SK-N-SH treated with all-trans-retinoic acid at 6 μM for 48 hours (cell line): ENCODE measurements at regions not wholly inside any gene's neighbourhood (a gene's known extent, or its start where the extent isn't known, plus 50 kb on each side); places are given as distances from the start of the nearest gene placed in this dataset.

Experiments used
- ATAC-seq: fragments of 200-7000 bp; cut with Tn5 transposase; 3 replicates; pipeline ENCODE4 v1.9.1; 2020; ENCODE audit warnings: mild to moderate bottlenecking, moderate library complexity
- ARNTL ChIP-seq: fragments of 450-650 bp; formaldehyde crosslinking; IDR thresholded peaks from 2 replicates; pipeline ENCODE4 v1.5.0; 2020; ENCODE audit warnings: low read depth, mild to moderate bottlenecking, moderate library complexity, borderline replicate concordance
- CREB5 ChIP-seq: fragments of 250-450 bp; sonication (Bioruptor Pico); IDR thresholded peaks from 2 replicates; pipeline ENCODE4 v1.5.1; 2020; ENCODE audit warnings: low read depth, mild to moderate bottlenecking, moderate library complexity
- CSDC2 ChIP-seq: fragments of 250-450 bp; sonication (Bioruptor Pico); IDR thresholded peaks from 2 replicates; pipeline ENCODE4 v1.5.0; 2020; ENCODE audit warnings: mild to moderate bottlenecking, moderate library complexity
- CSRNP3 ChIP-seq: fragments of 250-450 bp; sonication (Bioruptor Pico); IDR thresholded peaks from 2 replicates; pipeline ENCODE4 v1.5.1; 2021; ENCODE audit warnings: mild to moderate bottlenecking, moderate library complexity
- ESRRG ChIP-seq: fragments of 250-450 bp; sonication (Bioruptor Pico); IDR thresholded peaks from 2 replicates; pipeline ENCODE4 v1.6.1; 2021; ENCODE audit warnings: mild to moderate bottlenecking
- GLIS3 ChIP-seq: fragments of 250-450 bp; sonication (Bioruptor Pico); IDR thresholded peaks from 2 replicates; pipeline ENCODE4 v1.5.0; 2020; ENCODE audit warnings: mild to moderate bottlenecking, moderate library complexity
- ISL1 ChIP-seq: fragments of 250-450 bp; sonication (Bioruptor Pico); IDR thresholded peaks from 2 replicates; pipeline ENCODE4 v2.1.2; 2022; ENCODE audit warnings: mild to moderate bottlenecking, moderate library complexity
- OSR1 ChIP-seq: fragments of 250-450 bp; sonication (Bioruptor Pico); IDR thresholded peaks from 2 replicates; pipeline ENCODE4 v1.8.0; 2022; ENCODE audit warnings: moderate library complexity, mild to moderate bottlenecking, inconsistent platforms
- PATZ1 ChIP-seq: fragments of 250-450 bp; sonication (Bioruptor Pico); IDR thresholded peaks from 2 replicates; pipeline ENCODE4 v1.8.0; 2020; ENCODE audit warnings: mild to moderate bottlenecking, moderate library complexity, borderline replicate concordance
- POU6F1 ChIP-seq: fragments of 250-450 bp; sonication (Bioruptor Pico); IDR thresholded peaks from 2 replicates; pipeline ENCODE4 v1.8.0; 2021; ENCODE audit warnings: low read depth, mild to moderate bottlenecking, moderate library complexity, borderline replicate concordance
- RARB ChIP-seq: fragments of 250-450 bp; sonication (Bioruptor Pico); IDR thresholded peaks from 2 replicates; pipeline ENCODE4 v1.8.0; 2021; ENCODE audit warnings: mild to moderate bottlenecking, moderate library complexity
- SNAI2 ChIP-seq: fragments of 250-450 bp; sonication (Bioruptor Pico); IDR thresholded peaks from 2 replicates; pipeline ENCODE4 v1.5.0; 2020; ENCODE audit warnings: mild to moderate bottlenecking, moderate library complexity
- TCF4 ChIP-seq: fragments of 250-450 bp; sonication (Bioruptor Pico); IDR thresholded peaks from 2 replicates; pipeline ENCODE4 v1.8.0; 2021; ENCODE audit warnings: mild to moderate bottlenecking, moderate library complexity, borderline replicate concordance
- TOX ChIP-seq: fragments of 250-450 bp; sonication (Bioruptor Pico); IDR thresholded peaks from 2 replicates; pipeline ENCODE4 v1.8.0; 2021; ENCODE audit warnings: mild to moderate bottlenecking, moderate library complexity, borderline replicate concordance
- TSHZ2 ChIP-seq: fragments of 250-450 bp; sonication (Bioruptor Pico); IDR thresholded peaks from 2 replicates; pipeline ENCODE4 v1.5.0; 2020; ENCODE audit warnings: mild to moderate bottlenecking, moderate library complexity
- ZC3H10 ChIP-seq: fragments of 250-450 bp; sonication (Bioruptor Pico); IDR thresholded peaks from 2 replicates; pipeline ENCODE4 v1.5.1; 2021; ENCODE audit warnings: mild to moderate bottlenecking, moderate library complexity
- ZFP3 ChIP-seq: fragments of 250-450 bp; sonication (Bioruptor Pico); IDR thresholded peaks from 2 replicates; pipeline ENCODE4 v1.5.0; 2020; ENCODE audit warnings: mild to moderate bottlenecking, moderate library complexity
- ZFP30 ChIP-seq: fragments of 450-650 bp; formaldehyde crosslinking; IDR thresholded peaks from 2 replicates; pipeline ENCODE4 v1.5.0; 2022; ENCODE audit warnings: mild to moderate bottlenecking, moderate library complexity
- ZNF70 ChIP-seq: fragments of 450-650 bp; formaldehyde crosslinking; IDR thresholded peaks from 2 replicates; pipeline ENCODE4 v1.5.0; 2020; ENCODE audit warnings: mild to moderate bottlenecking, moderate library complexity

- no peak for TF ChIP-seq CREB5
- TF ChIP-seq GLIS3 = no peak
- TF ChIP-seq PATZ1 (CRISPR knock-in tag) = no peak
- no peak for TF ChIP-seq TOX (CRISPR knock-in tag)
- no peak for TF ChIP-seq OSR1 (CRISPR knock-in tag)
- TF ChIP-seq ZFP3 (CRISPR knock-in tag) = no peak
- TF ChIP-seq ISL1 (CRISPR knock-in tag) = no peak
- TF ChIP-seq, all 23 proteins: peak for 0
Measured at GRCh38 chr7:68846811-68847325, 751.4 kb upstream of the AUTS2 start (continued).

- TF ChIP-seq CSRNP3 = no peak
- TF ChIP-seq ZNF70 (CRISPR knock-in tag) = no peak
- no peak for ATAC-seq
Measured at GRCh38 chr7:68853254-68853653, 745.0 kb upstream of the AUTS2 start.

GRCh38 chr7:68857571-68857970, 740.7 kb upstream of the AUTS2 start:
- TF ChIP-seq ARNTL (CRISPR knock-in tag) = no peak
- no peak for TF ChIP-seq GLIS3
- TF ChIP-seq CSRNP3 = no peak
- no peak for TF ChIP-seq TOX (CRISPR knock-in tag)
- no peak for TF ChIP-seq ZFP3 (CRISPR knock-in tag)
- no peak for TF ChIP-seq CREB5
- TF ChIP-seq POU6F1 = no peak
- TF ChIP-seq SNAI2 (CRISPR knock-in tag) = no peak
- TF ChIP-seq TSHZ2 = no peak
- no peak for TF ChIP-seq PATZ1 (CRISPR knock-in tag)
- TF ChIP-seq ZFP30 (CRISPR knock-in tag) = no peak
- no peak for TF ChIP-seq CSDC2 (CRISPR knock-in tag)
- no peak for TF ChIP-seq TCF4 (CRISPR knock-in tag)
- no peak for TF ChIP-seq ZNF70 (CRISPR knock-in tag)
- no peak for TF ChIP-seq RARB (CRISPR knock-in tag)
- no peak for TF ChIP-seq ZC3H10 (CRISPR knock-in tag)
- TF ChIP-seq ISL1 (CRISPR knock-in tag) = no peak
- no peak for TF ChIP-seq ESRRG
- ATAC-seq = no peak
